Body of pancreas (tissue), 4 donors: ENCODE measurements at regions not wholly inside any gene's neighbourhood (a gene's known extent, or its start where the extent isn't known, plus 50 kb on each side); places are given as distances from the start of the nearest gene placed in this dataset.

Source experiments
- POLR2A ChIP-seq, 3 donors: fragments of 450-650 bp; IDR thresholded peaks; one replicate each; pipeline ENCODE4 v1.6.1; 2016; ENCODE audit warnings: antibody characterized with exemption in 3 of 3, mild to moderate bottlenecking in 2 of 3
- TF ChIP-seq, protein P1 (sequence below), 7 experiments: fragments of 450-650 bp in 4 of 7; fragments of 200-600 bp in 3 of 7; sonication (generic) in 3 of 7; IDR thresholded peaks; one replicate each; pipeline ENCODE4 v1.5.1; 2016 to 2019; ENCODE audit warnings: antibody characterized with exemption in 7 of 7

DNA sequence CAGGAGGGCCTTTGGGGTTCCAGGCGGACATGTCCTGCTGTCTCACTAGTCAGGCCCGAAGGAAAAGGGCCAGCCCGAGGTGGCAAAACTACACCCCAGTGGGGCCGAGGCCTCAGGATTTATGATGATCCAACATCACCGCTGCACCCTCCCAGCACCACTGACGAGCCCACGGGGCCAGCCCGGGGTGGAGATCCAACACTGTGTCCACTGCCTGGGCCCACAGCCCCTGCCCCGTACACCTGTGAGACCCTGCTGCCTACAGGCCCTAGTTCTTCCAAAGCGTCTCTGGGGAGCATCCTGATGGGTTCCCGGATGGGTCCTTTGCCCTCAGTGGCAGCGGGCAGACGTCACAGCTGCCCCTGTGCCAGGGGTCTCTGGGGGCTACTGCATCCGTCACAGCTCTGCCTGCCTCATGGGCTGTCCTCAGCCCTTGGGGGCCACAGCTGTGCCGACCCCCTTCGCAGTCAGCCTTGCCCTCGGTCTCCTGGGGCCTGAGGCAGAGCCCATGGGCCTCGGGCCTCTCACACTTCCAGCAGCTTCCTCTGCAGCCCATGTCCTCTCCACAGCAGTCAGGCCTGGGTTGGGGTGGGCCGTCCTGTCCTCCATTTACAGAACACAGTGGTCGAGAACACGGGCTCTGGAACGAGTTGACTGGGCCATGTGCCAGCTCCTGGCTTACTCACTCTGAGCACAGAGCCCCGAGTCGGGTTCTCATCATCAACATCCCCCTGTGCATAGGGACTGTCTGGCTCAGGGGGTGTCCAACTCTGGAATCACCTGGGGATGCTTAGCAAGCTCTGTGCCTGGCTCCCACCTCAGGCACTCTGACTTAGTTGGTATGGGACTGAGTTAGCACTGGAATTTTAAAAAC, 64.9 kb downstream of the FOXL3 start:
- TF ChIP-seq, protein P1, sequence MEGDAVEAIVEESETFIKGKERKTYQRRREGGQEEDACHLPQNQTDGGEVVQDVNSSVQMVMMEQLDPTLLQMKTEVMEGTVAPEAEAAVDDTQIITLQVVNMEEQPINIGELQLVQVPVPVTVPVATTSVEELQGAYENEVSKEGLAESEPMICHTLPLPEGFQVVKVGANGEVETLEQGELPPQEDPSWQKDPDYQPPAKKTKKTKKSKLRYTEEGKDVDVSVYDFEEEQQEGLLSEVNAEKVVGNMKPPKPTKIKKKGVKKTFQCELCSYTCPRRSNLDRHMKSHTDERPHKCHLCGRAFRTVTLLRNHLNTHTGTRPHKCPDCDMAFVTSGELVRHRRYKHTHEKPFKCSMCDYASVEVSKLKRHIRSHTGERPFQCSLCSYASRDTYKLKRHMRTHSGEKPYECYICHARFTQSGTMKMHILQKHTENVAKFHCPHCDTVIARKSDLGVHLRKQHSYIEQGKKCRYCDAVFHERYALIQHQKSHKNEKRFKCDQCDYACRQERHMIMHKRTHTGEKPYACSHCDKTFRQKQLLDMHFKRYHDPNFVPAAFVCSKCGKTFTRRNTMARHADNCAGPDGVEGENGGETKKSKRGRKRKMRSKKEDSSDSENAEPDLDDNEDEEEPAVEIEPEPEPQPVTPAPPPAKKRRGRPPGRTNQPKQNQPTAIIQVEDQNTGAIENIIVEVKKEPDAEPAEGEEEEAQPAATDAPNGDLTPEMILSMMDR (IDR thresholded peaks at IDR 0.05): no peak
- no peak for TF ChIP-seq POLR2A (IDR thresholded peaks at IDR 0.05)
